OCI-LY7 (cell line): ENCODE measurements at regions not wholly inside any gene's neighbourhood (a gene's known extent, or its start where the extent isn't known, plus 50 kb on each side); places are given as distances from the start of the nearest gene placed in this dataset.

ENCODE experiments used
- CTCF ChIP-seq: fragments of 200-600 bp; sonication (generic); conservative IDR thresholded peaks from 2 replicates; pipeline ENCODE4 v1.5.1; 2014; ENCODE audit warnings: mild to moderate bottlenecking, antibody characterized with exemption, low read length, moderate library complexity, mixed read lengths
- EZH2phosphoT487 ChIP-seq: fragments of 200-600 bp; sonication (generic); IDR thresholded peaks from 2 replicates; pipeline ENCODE4 v1.6.1; 2018; ENCODE audit warnings: low read depth, borderline replicate concordance, mild to moderate bottlenecking, mixed run types, antibody characterized with exemption, low read length, moderate library complexity, mixed read lengths

GRCh38 chr3:74880237-74880636 lies 265.8 kb upstream of the CNTN3 start:
- TF ChIP-seq CTCF (no peak), EZH2phosphoT487 (no peak)
